Astrocyte (in vitro differentiated cells and primary cell): ENCODE measurements at regions not wholly inside any gene's neighbourhood (a gene's known extent, or its start where the extent isn't known, plus 50 kb on each side); places are given as distances from the start of the nearest gene placed in this dataset.

Experiments used
- DNase-seq: peaks from one replicate; pipeline ENCODE4 v3.0.0-alpha.2; 2010; ENCODE audit warnings: low read depth
- FAIRE-seq: peaks from 2 replicates; lab custom pipeline; 2011; peaks lifted over from hg19 to GRCh38; lab: Jason Lieb, UNC
- H2AFZ ChIP-seq: 2 replicates; pipeline ENCODE4 v1.6.0; 2012; ENCODE audit warnings: low read depth, low read length, inconsistent platforms
- H3K27ac ChIP-seq: 2 replicates; pipeline ENCODE4 v1.5.1; 2011; ENCODE audit warnings: low read depth, low read length, inconsistent platforms
- H3K27me3 ChIP-seq: 2 replicates; pipeline ENCODE4 v1.6.0; 2011; ENCODE audit warnings: low read length, inconsistent platforms; ENCODE audit not compliant: insufficient read depth
- H3K36me3 ChIP-seq: 2 replicates; pipeline ENCODE4 v1.5.1; 2011; ENCODE audit warnings: low read length, inconsistent platforms; ENCODE audit not compliant: insufficient read depth
- H3K4me1 ChIP-seq: 2 replicates; pipeline ENCODE4 v1.5.1; 2011; ENCODE audit warnings: low read length, inconsistent platforms; ENCODE audit not compliant: insufficient read depth
- H3K4me2 ChIP-seq: 2 replicates; pipeline ENCODE4 v1.6.0; 2012; ENCODE audit warnings: low read length, inconsistent platforms
- H3K4me3 ChIP-seq: 2 replicates; pipeline ENCODE4 v1.5.1; 2011; ENCODE audit warnings: low read depth, mild to moderate bottlenecking, low read length, inconsistent platforms; ENCODE audit not compliant: insufficient read depth
- H3K79me2 ChIP-seq: 2 replicates; pipeline ENCODE4 v1.6.0; 2012; ENCODE audit warnings: mild to moderate bottlenecking, low read length, inconsistent platforms; ENCODE audit not compliant: insufficient read depth
- H3K9ac ChIP-seq: 2 replicates; pipeline ENCODE4 v1.6.0; 2012; ENCODE audit warnings: mild to moderate bottlenecking, low read length, inconsistent platforms
- H3K9me3 ChIP-seq: 2 replicates; pipeline ENCODE4 v1.5.1; 2012; ENCODE audit warnings: low read depth, mild to moderate bottlenecking, low read length, inconsistent platforms; ENCODE audit not compliant: insufficient read depth
- H4K20me1 ChIP-seq: 2 replicates; pipeline ENCODE4 v1.6.0; 2012; ENCODE audit warnings: low read length, inconsistent platforms; ENCODE audit not compliant: insufficient read depth
- H3K27ac Mint-ChIP-seq: one replicate; pipeline ENCODE4 v1.8.0; 2021; ENCODE audit warnings: mild to moderate bottlenecking, mixed read lengths; ENCODE audit not compliant: unreplicated experiment
- H3K27me3 Mint-ChIP-seq: one replicate; pipeline ENCODE4 v1.8.0; 2021; ENCODE audit warnings: low read depth, mixed read lengths; ENCODE audit not compliant: unreplicated experiment
- H3K36me3 Mint-ChIP-seq: one replicate; pipeline ENCODE4 v1.8.0; 2021; ENCODE audit warnings: low read depth, mixed read lengths; ENCODE audit not compliant: unreplicated experiment
- H3K4me1 Mint-ChIP-seq: one replicate; pipeline ENCODE4 v1.8.0; 2021; ENCODE audit warnings: low read depth, mixed read lengths; ENCODE audit not compliant: unreplicated experiment
- H3K4me3 Mint-ChIP-seq: one replicate; pipeline ENCODE4 v1.8.0; 2021; ENCODE audit warnings: mild to moderate bottlenecking, moderate library complexity, mixed read lengths; ENCODE audit not compliant: unreplicated experiment
- H3K9me3 Mint-ChIP-seq: one replicate; pipeline ENCODE4 v1.8.0; 2021; ENCODE audit warnings: mild to moderate bottlenecking, mixed read lengths; ENCODE audit not compliant: unreplicated experiment
- CTCF ChIP-seq: IDR thresholded peaks from 2 replicates; pipeline ENCODE4 v1.5.1; 2011; ENCODE audit warnings: low read depth, mild to moderate bottlenecking, inconsistent platforms, low read length, moderate library complexity; ENCODE audit not compliant: insufficient read depth
- EZH2 ChIP-seq: IDR thresholded peaks from 2 replicates; pipeline ENCODE4 v1.6.1; 2012; ENCODE audit warnings: mild to moderate bottlenecking, low read length, inconsistent platforms; ENCODE audit not compliant: insufficient read depth

- no peaks in the 10 kb centered on the region for H3K9me3 ChIP-seq
- no peak overlapping the region for H3K9ac ChIP-seq
- H3K36me3 Mint-ChIP-seq = no peaks in the 10 kb centered on the region
- no peak overlapping the region for H2AFZ ChIP-seq
- no peaks in the 10 kb centered on the region for H3K36me3 ChIP-seq
- no peaks in the 10 kb centered on the region for H3K4me1 Mint-ChIP-seq
- H3K27me3 ChIP-seq = no peaks in the 10 kb centered on the region
- H3K4me3 ChIP-seq = no peak overlapping the region
- no peak overlapping the region for H3K4me2 ChIP-seq
- peaks cover 22% of the 10 kb centered on the region for H3K9me3 Mint-ChIP-seq
- H4K20me1 ChIP-seq = no peaks in the 10 kb centered on the region
- H3K4me1 ChIP-seq = no peaks in the 10 kb centered on the region
- H3K79me2 ChIP-seq = no peaks in the 10 kb centered on the region
- DNase-seq (no peak), FAIRE-seq (no peak)
- TF ChIP-seq CTCF = no peak
- no peak for TF ChIP-seq EZH2
- H3K27me3 Mint-ChIP-seq = peaks cover 4% of the 10 kb centered on the region
- H3K4me3 Mint-ChIP-seq = no peak overlapping the region
- no peak overlapping the region for H3K27ac Mint-ChIP-seq
- no peak overlapping the region for H3K27ac ChIP-seq
Observed at GRCh38 chr19:42652021-42652420, 57.3 kb upstream of the CEACAM8 start.
